SJCRH30 (cell line): ENCODE measurements at regions not wholly inside any gene's neighbourhood (a gene's known extent, or its start where the extent isn't known, plus 50 kb on each side); places are given as distances from the start of the nearest gene placed in this dataset.

Experiments
- DNase-seq, 2 experiments: peaks; one replicate each; pipeline ENCODE4 v3.0.0-alpha.2; 2015 to 2020
- H3K27ac ChIP-seq: fragments of 250-450 bp; sonication (Bioruptor Pico); 2 replicates; pipeline ENCODE4 v1.5.1; 2020; ENCODE audit warnings: mild to moderate bottlenecking, moderate library complexity
- H3K27me3 ChIP-seq: fragments of 250-450 bp; sonication (Bioruptor Pico); 2 replicates; pipeline ENCODE4 v1.5.1; 2020; ENCODE audit warnings: mild to moderate bottlenecking, moderate library complexity
- H3K36me3 ChIP-seq: fragments of 250-450 bp; sonication (Bioruptor Pico); 2 replicates; pipeline ENCODE4 v1.5.1; 2020; ENCODE audit warnings: mild to moderate bottlenecking, moderate library complexity
- H3K4me1 ChIP-seq: fragments of 250-450 bp; sonication (Bioruptor Pico); 2 replicates; pipeline ENCODE4 v1.5.1; 2020; ENCODE audit warnings: mild to moderate bottlenecking, moderate library complexity
- H3K4me3 ChIP-seq: fragments of 250-450 bp; sonication (Bioruptor Pico); 2 replicates; pipeline ENCODE4 v1.5.1; 2020; ENCODE audit warnings: mild to moderate bottlenecking, moderate library complexity
- H3K9me3 ChIP-seq: fragments of 250-450 bp; sonication (Bioruptor Pico); replicated peaks from 2 replicates; pipeline ENCODE4 v1.5.1; 2020; ENCODE audit warnings: mild to moderate bottlenecking, moderate library complexity

DNA sequence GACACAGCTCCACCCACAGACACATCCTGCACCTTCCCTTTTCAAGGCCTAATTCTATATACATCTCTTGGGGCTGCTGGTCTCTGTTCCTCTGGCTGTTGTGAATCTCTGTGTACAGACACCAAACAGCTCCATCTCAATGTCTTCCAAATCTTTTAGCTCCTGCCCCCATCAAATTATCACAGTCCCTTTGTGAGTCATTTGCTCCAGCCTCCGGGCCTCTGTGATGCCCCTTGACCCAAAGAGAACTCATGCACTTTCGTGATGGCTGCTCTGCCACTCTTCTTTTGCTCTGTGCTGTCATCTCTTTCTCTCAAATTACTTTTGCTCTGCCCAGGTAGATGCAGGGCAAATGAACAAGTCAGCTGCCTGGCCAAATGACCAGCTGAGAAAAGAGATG lies 369.0 kb upstream of the CDIN1 start:
- Histone ChIP-seq H3K4me3 (no peak overlapping the region), H3K27ac (no peak overlapping the region), H3K36me3 (no peaks in the 10 kb centered on the region), H3K4me1 (no peaks in the 10 kb centered on the region), H3K27me3 (no peaks in the 10 kb centered on the region; the same call in 1 of the 2 replicates), H3K9me3 (no peaks in the 10 kb centered on the region)
- no peak for DNase-seq

DNA sequence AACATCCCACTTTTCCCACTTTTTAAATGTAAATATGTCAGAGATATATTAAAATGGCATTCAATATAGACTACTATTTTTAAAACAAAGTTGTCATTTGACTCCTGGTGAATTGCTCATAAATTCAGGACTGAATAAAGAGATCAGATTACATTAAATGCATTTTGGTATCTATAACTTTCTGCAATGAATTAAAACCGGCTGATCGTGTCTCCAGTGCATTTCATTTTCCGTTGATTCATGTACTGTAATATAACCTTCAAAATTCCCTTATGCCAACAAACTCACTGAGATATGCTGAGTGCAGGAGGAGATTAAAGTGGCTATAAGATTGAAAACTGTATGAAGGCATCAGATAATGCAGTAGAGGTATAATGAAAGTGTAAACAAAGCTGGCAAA lies 361.1 kb upstream of the CDIN1 start:
- DNase-seq, result no peak

DNA sequence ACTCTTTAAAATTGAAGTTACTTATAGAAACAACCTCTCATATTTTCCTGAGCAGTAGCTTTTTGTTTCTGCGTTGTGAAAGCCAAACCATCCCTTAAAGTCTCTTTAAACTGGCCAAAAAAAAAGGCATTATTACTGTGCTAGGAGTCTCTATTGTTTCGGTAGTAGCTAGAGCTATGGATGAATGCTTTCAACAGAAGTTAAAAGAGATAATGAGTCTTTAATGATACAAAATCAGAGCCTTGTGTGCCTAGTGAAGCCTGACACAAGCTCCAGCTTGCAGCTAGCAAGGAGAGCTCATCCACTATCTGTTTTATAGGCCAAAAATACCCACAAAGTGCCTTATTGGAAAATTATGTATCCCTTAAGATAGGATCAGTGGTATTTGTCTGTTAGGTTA lies 360.4 kb upstream of the CDIN1 start:
- H3K36me3 ChIP-seq, result no peaks in the 10 kb centered on the region

More for the DNA sequence above, 361.1 kb upstream of the CDIN1 start:
- no peaks in the 10 kb centered on the region for H3K36me3 ChIP-seq
- no peak overlapping the region for H3K27ac ChIP-seq
- no peaks in the 10 kb centered on the region for H3K4me1 ChIP-seq
- no peak overlapping the region for H3K4me3 ChIP-seq
- H3K9me3 ChIP-seq, result no peaks in the 10 kb centered on the region; the same call in 1 of the 2 replicates
- H3K27me3 ChIP-seq, result no peaks in the 10 kb centered on the region

DNA sequence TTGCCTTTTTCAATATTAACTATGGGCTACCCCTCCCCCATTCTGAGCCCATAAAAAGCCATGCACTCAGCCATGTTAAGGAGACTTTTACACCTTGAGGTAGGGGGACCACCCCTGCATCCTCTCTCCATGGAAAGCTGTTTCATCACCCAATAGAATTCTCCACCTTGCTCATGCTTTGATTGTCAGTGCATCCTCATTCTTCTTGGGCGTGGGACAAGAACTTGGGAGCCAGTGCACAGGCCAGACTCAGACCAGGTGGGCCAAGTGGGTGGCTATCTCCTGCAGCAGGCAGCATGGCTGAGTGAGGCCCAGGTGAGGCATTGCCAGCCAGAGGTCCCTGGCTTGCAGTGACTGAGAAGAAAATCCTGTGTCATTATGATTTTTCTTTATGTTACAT lies 357.4 kb upstream of the CDIN1 start:
- no peak overlapping the region for H3K27ac ChIP-seq
- no peaks in the 10 kb centered on the region for H3K36me3 ChIP-seq
- H3K4me1 ChIP-seq, result no peaks in the 10 kb centered on the region
- no peaks in the 10 kb centered on the region; the same call in 1 of the 2 replicates for H3K9me3 ChIP-seq
- no peak for DNase-seq
- H3K27me3 ChIP-seq, result no peaks in the 10 kb centered on the region
- H3K4me3 ChIP-seq, result no peak overlapping the region

More for the DNA sequence above, 360.4 kb upstream of the CDIN1 start:
- Histone ChIP-seq H3K27me3 (no peaks in the 10 kb centered on the region), H3K4me3 (no peak overlapping the region), H3K27ac (no peak overlapping the region), H3K9me3 (no peaks in the 10 kb centered on the region; the same call in 1 of the 2 replicates), H3K4me1 (no peaks in the 10 kb centered on the region)
- no peak for DNase-seq

DNA sequence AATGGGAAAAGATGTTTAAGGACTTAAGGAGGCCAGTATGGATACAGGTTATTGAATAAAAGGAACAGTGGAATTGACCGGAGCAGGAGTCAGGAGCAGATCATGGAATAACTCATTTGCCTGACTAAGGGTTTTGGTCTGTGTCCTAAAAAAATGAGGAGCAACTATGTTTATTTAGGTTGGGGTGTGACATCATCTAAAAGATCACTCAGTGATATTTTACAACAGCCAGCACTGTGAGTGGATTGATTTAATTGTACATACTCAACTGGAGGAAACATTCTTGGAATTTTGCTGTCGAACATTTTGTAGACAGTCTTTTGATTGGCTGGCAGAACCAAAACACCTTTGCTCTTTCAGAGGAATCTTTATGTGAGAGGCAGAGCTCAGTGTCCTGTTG lies 348.6 kb upstream of the CDIN1 start:
- no peak for DNase-seq
- no peaks in the 10 kb centered on the region for H3K36me3 ChIP-seq
- no peak overlapping the region for H3K4me3 ChIP-seq

DNA sequence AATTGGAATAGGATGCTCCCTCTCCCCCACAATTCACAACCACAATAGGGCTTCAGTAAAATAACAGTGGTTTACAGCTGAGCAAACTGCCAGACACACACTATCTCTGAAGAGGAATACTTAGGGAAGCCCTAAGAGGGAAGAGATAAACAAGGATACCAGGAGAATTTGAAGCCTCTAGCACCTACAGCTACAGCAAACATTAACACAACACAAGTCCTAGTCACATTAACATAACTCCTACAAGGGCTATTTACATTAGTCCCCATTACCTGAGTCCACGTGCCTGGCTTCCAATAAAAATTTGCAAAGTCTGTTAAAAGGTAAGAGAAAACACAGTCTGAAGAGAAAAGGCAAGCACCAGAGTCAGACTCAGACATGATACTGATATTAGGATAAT lies 346.9 kb upstream of the CDIN1 start:
- no peak for DNase-seq
- Histone ChIP-seq H3K9me3 (no peaks in the 10 kb centered on the region), H3K27me3 (no peaks in the 10 kb centered on the region), H3K4me1 (no peaks in the 10 kb centered on the region), H3K27ac (no peak overlapping the region), H3K36me3 (no peaks in the 10 kb centered on the region), H3K4me3 (no peak overlapping the region)

More for the DNA sequence above, 348.6 kb upstream of the CDIN1 start:
- H3K4me1 ChIP-seq, result no peaks in the 10 kb centered on the region
- no peaks in the 10 kb centered on the region for H3K9me3 ChIP-seq
- H3K27ac ChIP-seq, result no peak overlapping the region
- no peaks in the 10 kb centered on the region for H3K27me3 ChIP-seq

DNA sequence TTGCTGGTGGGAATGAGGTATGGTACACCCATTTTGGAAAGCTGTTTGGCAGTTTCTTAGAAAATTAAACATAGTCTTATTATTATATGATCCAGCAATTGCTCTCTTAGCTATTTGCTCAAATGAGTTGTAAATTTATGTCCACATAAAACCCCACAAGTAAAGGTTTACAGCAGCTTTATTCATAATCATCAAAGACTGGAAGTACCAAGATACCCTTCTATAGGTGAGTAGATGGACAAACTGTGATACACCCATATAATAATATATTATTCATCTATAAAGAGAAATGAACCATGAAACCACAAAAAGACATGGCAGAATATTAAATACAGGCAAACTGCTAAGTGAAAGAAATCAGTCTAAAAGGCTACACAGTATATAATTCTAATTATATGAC lies 344.7 kb upstream of the CDIN1 start:
- Histone ChIP-seq H3K36me3 (no peaks in the 10 kb centered on the region), H3K4me3 (no peak overlapping the region), H3K4me1 (no peaks in the 10 kb centered on the region), H3K27me3 (no peaks in the 10 kb centered on the region), H3K27ac (no peak overlapping the region), H3K9me3 (no peaks in the 10 kb centered on the region)
- DNase-seq, result no peak

DNA sequence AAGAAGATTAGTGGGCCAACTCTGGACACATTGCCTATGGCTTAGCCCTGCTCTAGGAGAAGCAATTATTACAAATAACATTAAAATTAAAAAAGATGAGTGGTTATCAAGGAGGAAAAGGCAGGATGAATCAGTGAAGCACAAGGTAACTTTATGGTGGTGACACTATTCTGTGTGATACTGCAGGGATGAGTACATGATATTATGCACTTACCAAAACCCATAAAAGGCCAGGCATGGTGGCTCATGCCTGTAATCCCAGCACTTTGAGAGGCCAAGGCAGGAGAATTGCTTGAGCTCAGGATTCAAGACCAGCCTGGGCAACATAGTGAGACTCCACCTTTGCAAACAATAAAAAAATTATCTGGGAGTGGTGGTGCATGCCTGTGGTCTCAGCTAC lies 344.3 kb upstream of the CDIN1 start:
- Histone ChIP-seq H3K27me3 (no peaks in the 10 kb centered on the region), H3K9me3 (no peaks in the 10 kb centered on the region), H3K4me3 (no peak overlapping the region), H3K27ac (no peak overlapping the region), H3K4me1 (no peaks in the 10 kb centered on the region), H3K36me3 (no peaks in the 10 kb centered on the region)
- no peak for DNase-seq

DNA sequence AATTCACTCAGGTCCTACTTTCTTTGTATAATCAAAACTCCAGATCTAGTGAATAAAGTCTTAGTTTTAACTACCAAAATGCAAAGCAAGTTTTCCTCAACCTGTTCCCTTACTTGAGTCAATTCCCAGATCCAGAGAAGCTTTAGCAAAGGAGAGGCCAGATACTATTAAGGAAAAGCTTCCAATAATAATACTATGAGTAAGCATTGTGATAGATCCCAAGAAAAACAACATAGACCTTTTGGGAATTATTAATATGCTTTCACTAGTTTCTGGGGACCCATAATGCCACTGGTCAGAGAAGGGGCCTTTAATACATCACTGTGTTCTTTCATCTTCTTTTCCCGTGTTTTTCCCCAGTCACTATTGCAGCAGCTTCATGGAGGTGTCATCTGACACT lies 339.9 kb upstream of the CDIN1 start:
- Histone ChIP-seq H3K9me3 (no peaks in the 10 kb centered on the region), H3K27me3 (no peaks in the 10 kb centered on the region), H3K36me3 (no peaks in the 10 kb centered on the region)

DNA sequence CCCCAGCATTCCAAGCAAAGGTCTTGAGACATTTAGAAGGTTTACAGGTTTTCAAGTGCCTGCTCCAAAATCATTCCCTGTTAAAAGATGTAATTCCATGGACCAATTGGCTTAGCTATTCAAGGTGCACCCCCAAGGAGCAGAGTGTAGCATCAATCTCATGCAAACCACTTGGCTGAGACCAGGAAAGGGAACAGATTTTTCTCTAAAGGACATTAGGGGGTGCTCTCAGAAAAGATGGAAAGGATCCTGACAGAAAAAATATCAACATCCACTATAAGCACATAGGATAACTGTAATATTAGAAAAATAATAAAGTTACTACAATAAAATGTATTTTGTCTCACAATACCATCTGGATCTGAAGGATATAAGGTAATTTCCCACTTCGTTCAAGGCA lies 328.0 kb upstream of the CDIN1 start:
- no peak for DNase-seq
- Histone ChIP-seq H3K27me3 (no peaks in the 10 kb centered on the region), H3K4me3 (peak overlapping the region; percentile 36; the same call in 1 of the 2 replicates), H3K27ac (no peak overlapping the region), H3K9me3 (no peaks in the 10 kb centered on the region), H3K36me3 (no peaks in the 10 kb centered on the region), H3K4me1 (no peaks in the 10 kb centered on the region)

More for the DNA sequence above, 339.9 kb upstream of the CDIN1 start:
- no peak for DNase-seq
- Histone ChIP-seq H3K27ac (no peak overlapping the region), H3K4me3 (no peak overlapping the region), H3K4me1 (no peaks in the 10 kb centered on the region)

DNA sequence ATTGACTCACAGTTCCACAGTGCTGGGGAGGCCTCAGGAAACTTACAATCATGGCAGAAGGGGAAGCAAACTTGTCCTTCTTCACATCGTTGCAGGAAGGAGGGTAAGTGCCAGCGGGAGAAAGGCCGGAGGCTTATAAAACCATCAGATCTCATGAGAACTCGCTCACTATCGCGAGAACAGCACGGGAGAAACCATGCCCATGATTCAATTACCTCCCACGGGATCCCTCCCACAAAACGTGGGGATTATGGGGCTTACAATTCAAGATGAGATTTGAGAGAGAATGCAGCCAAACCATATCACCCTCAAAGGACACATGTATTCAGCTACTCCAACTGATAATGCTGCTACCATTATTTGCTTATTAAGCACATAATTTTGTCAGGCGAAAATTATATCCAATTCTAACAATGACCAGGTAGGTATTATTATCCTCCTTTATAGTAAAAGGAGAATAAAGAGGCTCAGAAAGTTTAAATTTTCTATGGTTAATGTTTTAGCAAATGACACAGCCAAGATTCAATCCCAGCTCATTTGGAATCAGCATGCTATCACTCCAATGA lies 327.2 kb upstream of the CDIN1 start:
- H3K4me3 ChIP-seq, result peak overlapping the region; percentile 36
- H3K27me3 ChIP-seq, result no peaks in the 10 kb centered on the region
- peak; percentile 18 to 39 for DNase-seq
- no peaks in the 10 kb centered on the region for H3K36me3 ChIP-seq
- no peaks in the 10 kb centered on the region for H3K9me3 ChIP-seq
- no peak overlapping the region for H3K27ac ChIP-seq
- no peaks in the 10 kb centered on the region for H3K4me1 ChIP-seq

DNA sequence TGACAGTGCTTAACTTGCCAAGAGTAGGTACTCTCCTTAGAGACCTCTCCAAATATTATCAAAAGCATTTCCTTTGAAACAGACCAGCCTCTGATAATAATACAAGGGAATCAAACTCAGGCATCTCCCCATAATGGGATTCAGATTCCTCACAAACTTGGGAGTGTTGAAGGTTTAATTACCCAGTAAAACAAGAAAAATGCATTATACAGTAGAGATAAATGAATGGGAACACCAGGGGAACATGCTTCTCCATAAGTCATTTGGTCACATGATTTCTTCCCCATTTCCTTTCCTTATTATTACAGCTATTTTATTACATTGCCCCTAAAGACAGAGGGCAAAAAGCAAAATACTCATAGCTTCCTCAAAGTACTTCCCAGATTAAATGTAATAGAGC lies 325.0 kb upstream of the CDIN1 start:
- no peaks in the 10 kb centered on the region for H3K9me3 ChIP-seq
- no peaks in the 10 kb centered on the region for H3K27me3 ChIP-seq
- DNase-seq, result no peak
- no peaks in the 10 kb centered on the region for H3K4me1 ChIP-seq
- no peaks in the 10 kb centered on the region for H3K36me3 ChIP-seq
- H3K27ac ChIP-seq, result no peak overlapping the region
- no peak overlapping the region for H3K4me3 ChIP-seq

DNA sequence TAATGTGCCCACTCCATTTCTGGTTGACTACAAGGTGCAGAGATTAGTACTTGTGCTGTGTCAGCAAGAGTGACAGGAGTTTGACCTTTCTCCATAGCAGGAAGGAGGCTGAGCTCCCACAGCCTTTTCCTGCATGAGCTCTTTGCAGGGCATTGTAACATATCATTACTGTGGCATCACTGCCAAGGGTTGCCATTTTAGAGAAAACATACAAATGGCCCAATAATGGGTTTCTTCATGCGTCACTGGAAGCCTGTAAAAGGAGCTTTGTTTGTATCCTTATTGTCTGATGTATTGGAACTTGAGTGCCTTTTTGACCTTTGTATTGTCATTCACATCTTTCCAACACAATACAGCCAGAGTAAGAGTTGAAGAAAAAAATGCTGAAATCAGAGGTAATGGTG lies 323.0 kb upstream of the CDIN1 start:
- H3K36me3 ChIP-seq, result no peaks in the 10 kb centered on the region
- no peaks in the 10 kb centered on the region for H3K9me3 ChIP-seq
- no peak overlapping the region for H3K27ac ChIP-seq
- H3K27me3 ChIP-seq, result no peaks in the 10 kb centered on the region
- DNase-seq, result no peak
- no peaks in the 10 kb centered on the region for H3K4me1 ChIP-seq
- H3K4me3 ChIP-seq, result no peak overlapping the region

DNA sequence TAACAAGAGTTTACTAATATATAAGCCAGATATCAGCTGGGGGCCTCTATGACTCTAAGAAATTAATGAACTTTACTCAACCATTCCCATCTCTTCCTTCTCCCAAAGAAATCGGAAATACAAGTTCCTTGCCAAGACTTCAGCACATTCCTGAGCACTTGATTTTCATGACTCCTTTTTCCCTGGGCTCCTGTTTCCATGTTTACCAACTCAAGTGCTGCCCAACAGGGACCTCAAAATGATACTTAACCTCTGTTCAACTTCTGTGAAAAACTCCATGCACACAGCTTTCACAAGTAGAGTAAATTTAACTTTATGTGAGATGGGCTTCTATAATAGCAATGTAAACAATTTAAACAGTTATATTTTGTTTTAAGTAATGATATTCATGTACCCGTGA lies 315.8 kb upstream of the CDIN1 start:
- DNase-seq, result no peak
- H3K27me3 ChIP-seq, result peaks cover 3% of the 10 kb centered on the region; the same call in 1 of the 2 replicates
- no peaks in the 10 kb centered on the region for H3K36me3 ChIP-seq
- no peaks in the 10 kb centered on the region for H3K9me3 ChIP-seq
- H3K4me1 ChIP-seq, result no peaks in the 10 kb centered on the region
- H3K4me3 ChIP-seq, result no peak overlapping the region
- H3K27ac ChIP-seq, result no peak overlapping the region

DNA sequence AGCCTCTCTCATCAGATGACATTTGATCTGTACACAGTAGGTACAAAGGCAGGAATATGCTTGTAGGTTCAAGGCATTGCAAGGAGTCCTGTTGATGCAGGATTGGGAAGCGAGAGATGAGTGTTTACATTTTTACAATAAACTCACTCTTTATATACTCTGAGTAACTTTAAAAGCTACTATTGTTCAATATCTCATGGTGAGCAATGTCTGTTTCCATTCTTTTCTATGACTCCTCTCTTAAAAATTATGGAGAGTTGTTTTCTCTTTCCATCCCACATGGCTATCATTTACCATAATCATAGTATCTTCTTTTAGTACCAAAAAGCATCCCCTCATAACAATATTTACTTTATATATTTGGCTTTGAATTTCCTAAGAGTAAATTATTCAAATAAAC lies 314.0 kb upstream of the CDIN1 start:
- H3K36me3 ChIP-seq, result no peaks in the 10 kb centered on the region
- H3K4me1 ChIP-seq, result no peaks in the 10 kb centered on the region
- no peak overlapping the region for H3K27ac ChIP-seq
- DNase-seq, result no peak
- no peaks in the 10 kb centered on the region for H3K9me3 ChIP-seq
- peaks cover 3% of the 10 kb centered on the region; the same call in 1 of the 2 replicates for H3K27me3 ChIP-seq
- H3K4me3 ChIP-seq, result no peak overlapping the region

DNA sequence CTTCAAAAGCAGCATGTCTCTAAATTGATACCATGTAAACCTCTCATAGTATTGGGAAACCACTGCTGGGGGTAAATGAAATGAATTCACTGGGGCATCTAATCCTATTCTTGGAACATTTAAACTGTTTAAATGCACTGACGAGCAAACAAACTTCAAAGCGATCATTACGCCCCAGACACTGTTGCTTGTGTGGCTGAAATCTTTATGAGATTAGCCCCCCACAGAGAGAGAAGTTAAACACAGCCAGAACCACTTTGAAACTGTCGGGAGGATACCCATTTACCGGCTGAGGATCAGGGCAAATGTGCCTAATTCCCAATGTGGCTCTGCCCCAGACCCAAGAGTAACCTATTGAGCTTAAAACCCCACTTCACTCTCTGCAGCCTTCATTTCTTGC lies 308.4 kb upstream of the CDIN1 start:
- no peaks in the 10 kb centered on the region for H3K36me3 ChIP-seq
- no peak overlapping the region for H3K4me3 ChIP-seq
- H3K27ac ChIP-seq, result no peak overlapping the region
- DNase-seq, result no peak
- 0 out of 2 replicates have a peak, but pooled peaks cover 3% of the 10 kb centered on the region for H3K27me3 ChIP-seq
- H3K4me1 ChIP-seq, result no peaks in the 10 kb centered on the region
- no peaks in the 10 kb centered on the region for H3K9me3 ChIP-seq
